Hepatocyte (in vitro differentiated cells): ENCODE measurements at regions not wholly inside any gene's neighbourhood (a gene's known extent, or its start where the extent isn't known, plus 50 kb on each side); places are given as distances from the start of the nearest gene placed in this dataset.

Source experiments
- CTCF ChIP-seq: fragments of 200-600 bp; sonication (generic); IDR thresholded peaks from 2 replicates; pipeline ENCODE4 v1.5.1; 2016; ENCODE audit warnings: antibody characterized with exemption, mild to moderate bottlenecking; ENCODE audit not compliant: poor library complexity
- EZH2phosphoT487 ChIP-seq: fragments of 200-600 bp; sonication (generic); IDR thresholded peaks from one replicate; pipeline ENCODE4 v1.6.1; 2018; ENCODE audit warnings: antibody characterized with exemption, mild to moderate bottlenecking, low read depth, moderate library complexity; ENCODE audit not compliant: unreplicated experiment, severe bottlenecking

- TF ChIP-seq CTCF (no peak), EZH2phosphoT487 (no peak)
Measured at GRCh38 chr5:82476155-82476554, 198.0 kb upstream of the RPS23 start.
